ENCODE measurements at regions not wholly inside any gene's neighbourhood (a gene's known extent, or its start where the extent isn't known, plus 50 kb on each side); places are given as distances from the start of the nearest gene placed in this dataset.

DNA sequence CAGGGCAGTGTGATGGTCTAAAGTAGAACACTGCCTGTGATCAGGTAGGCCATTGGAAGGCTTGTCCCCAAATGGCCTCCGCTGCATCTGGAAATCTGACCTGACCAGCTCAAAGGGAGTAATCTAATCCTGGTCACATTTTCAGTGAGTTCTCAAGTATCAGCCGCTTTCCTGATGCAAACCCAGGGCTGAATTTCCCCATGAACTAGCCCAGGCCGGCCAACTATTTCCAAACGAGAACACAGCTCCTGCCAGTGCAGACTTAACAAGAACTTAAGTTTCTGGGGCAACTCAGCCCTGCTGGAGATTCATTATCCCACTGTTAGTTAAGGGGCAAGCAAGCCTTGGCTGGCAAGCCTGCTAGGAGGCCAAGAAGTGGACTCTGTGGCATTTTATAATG, 59.6 kb upstream of the FAM180A start:
- Histone ChIP-seq H3K4me2 (no peak overlapping the region), H3K27me3 (ENCODE audit: insufficient read depth, low read depth) (no peaks in the 10 kb centered on the region), H3K79me2 (ENCODE audit: insufficient read depth, low read depth) (no peaks in the 10 kb centered on the region), H3K4me3 (IDR thresholded peaks at IDR 0.05; ENCODE audit: insufficient read depth, low read depth, low read length) (no peak overlapping the region), H4K20me1 (ENCODE audit: insufficient read depth) (no peaks in the 10 kb centered on the region), H2AFZ (ENCODE audit: low read depth) (no peak overlapping the region), H3K4me1 (ENCODE audit: low read depth, poor library complexity, severe bottlenecking) (peaks cover 33% of the 10 kb centered on the region), H3K9ac (no peak overlapping the region), H3K27ac (no peak overlapping the region), H3K36me3 (ENCODE audit: insufficient read depth) (no peaks in the 10 kb centered on the region)
- TF ChIP-seq, protein P1, sequence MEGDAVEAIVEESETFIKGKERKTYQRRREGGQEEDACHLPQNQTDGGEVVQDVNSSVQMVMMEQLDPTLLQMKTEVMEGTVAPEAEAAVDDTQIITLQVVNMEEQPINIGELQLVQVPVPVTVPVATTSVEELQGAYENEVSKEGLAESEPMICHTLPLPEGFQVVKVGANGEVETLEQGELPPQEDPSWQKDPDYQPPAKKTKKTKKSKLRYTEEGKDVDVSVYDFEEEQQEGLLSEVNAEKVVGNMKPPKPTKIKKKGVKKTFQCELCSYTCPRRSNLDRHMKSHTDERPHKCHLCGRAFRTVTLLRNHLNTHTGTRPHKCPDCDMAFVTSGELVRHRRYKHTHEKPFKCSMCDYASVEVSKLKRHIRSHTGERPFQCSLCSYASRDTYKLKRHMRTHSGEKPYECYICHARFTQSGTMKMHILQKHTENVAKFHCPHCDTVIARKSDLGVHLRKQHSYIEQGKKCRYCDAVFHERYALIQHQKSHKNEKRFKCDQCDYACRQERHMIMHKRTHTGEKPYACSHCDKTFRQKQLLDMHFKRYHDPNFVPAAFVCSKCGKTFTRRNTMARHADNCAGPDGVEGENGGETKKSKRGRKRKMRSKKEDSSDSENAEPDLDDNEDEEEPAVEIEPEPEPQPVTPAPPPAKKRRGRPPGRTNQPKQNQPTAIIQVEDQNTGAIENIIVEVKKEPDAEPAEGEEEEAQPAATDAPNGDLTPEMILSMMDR (conservative IDR thresholded peaks at IDR 0.05; ENCODE audit: low read depth, low read length), result no peak

DNA sequence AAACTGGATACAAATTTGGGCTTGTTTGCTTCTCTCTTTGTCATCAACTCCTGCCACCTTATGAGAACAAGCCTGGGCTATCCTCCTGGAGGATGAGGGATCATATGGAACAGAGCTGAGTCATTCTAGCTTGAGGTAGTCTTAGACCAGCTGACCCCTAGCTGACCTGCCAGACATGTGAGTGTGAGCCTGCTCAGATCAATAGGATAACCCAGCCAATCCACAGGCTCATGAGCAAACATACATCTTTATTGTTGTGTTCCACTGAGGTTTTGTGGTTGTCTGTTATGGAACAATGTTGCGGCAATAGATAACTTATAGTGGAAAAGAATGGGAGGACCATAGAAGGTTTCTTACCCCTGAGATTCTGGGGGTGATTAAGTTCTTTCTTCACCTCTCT, 54.5 kb upstream of the FAM180A start:
- Histone ChIP-seq H3K27me3 (ENCODE audit: insufficient read depth, low read depth) (no peaks in the 10 kb centered on the region), H3K9ac (no peak overlapping the region), H4K20me1 (ENCODE audit: insufficient read depth) (no peaks in the 10 kb centered on the region), H3K36me3 (ENCODE audit: insufficient read depth) (no peaks in the 10 kb centered on the region), H2AFZ (ENCODE audit: low read depth) (no peak overlapping the region), H3K4me2 (no peak overlapping the region), H3K27ac (no peak overlapping the region), H3K79me2 (ENCODE audit: insufficient read depth, low read depth) (no peaks in the 10 kb centered on the region), H3K4me3 (IDR thresholded peaks at IDR 0.05; ENCODE audit: insufficient read depth, low read depth, low read length) (no peak overlapping the region), H3K4me1 (ENCODE audit: low read depth, poor library complexity, severe bottlenecking) (peaks cover 15% of the 10 kb centered on the region)
- TF ChIP-seq, protein P1 (conservative IDR thresholded peaks at IDR 0.05; ENCODE audit: low read depth, low read length), result no peak

DNA sequence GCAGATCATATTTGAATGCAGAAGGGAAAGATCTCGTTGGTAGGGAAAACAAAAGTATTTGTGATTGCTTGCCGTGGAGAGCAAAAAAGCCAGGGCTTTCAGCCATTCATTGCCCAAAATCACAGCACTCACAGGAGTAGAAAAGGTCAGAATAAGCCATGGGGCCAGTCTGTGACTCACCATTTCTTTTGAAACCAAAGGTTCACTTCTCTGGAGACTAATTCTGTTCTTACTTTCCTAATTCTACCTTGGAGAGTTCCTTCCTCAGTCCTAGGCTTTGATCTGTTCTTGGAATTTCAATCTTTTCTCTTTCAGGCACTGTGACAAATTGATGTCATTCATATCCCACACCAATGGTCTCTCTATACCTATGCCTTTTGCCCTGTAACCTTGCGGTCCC, 54.1 kb upstream of the FAM180A start:
- TF ChIP-seq, protein P1 (conservative IDR thresholded peaks at IDR 0.05; ENCODE audit: low read depth, low read length), result no peak
- Histone ChIP-seq H3K4me1 (ENCODE audit: low read depth, poor library complexity, severe bottlenecking) (peaks cover 15% of the 10 kb centered on the region), H3K4me2 (no peak overlapping the region), H3K36me3 (ENCODE audit: insufficient read depth) (no peaks in the 10 kb centered on the region), H3K27me3 (ENCODE audit: insufficient read depth, low read depth) (no peaks in the 10 kb centered on the region), H3K4me3 (IDR thresholded peaks at IDR 0.05; ENCODE audit: insufficient read depth, low read depth, low read length) (no peak overlapping the region), H3K27ac (no peak overlapping the region), H4K20me1 (ENCODE audit: insufficient read depth) (no peaks in the 10 kb centered on the region), H2AFZ (ENCODE audit: low read depth) (no peak overlapping the region), H3K9ac (no peak overlapping the region), H3K79me2 (ENCODE audit: insufficient read depth, low read depth) (no peaks in the 10 kb centered on the region)

DNA sequence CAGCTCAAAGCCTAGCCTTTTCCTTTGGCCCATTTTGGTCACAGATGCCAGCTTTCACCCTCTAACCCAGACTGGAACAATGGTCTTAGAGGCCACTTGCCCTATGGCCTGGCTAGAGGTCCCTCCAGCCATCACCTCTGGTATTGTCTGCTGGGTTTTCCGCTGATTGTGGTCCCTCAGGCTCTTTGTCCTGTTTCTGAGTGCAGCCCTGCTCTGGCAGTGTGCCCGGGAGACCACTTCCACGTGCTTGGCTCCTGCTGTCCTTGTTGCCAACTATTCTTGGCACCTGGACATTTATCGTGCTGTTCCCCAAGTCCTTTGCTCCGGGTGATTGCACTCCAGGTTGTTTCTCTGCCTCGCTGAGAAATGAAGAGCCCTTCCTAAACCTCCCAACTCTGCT, 53.3 kb upstream of the FAM180A start:
- no peak overlapping the region for H3K4me3 ChIP-seq (IDR thresholded peaks at IDR 0.05; ENCODE audit: insufficient read depth, low read depth, low read length)
- H3K79me2 ChIP-seq (ENCODE audit: insufficient read depth, low read depth), result no peaks in the 10 kb centered on the region
- H2AFZ ChIP-seq (ENCODE audit: low read depth), result no peak overlapping the region
- no peak overlapping the region for H3K27ac ChIP-seq
- H3K4me1 ChIP-seq (ENCODE audit: low read depth, poor library complexity, severe bottlenecking), result peaks cover 7% of the 10 kb centered on the region
- TF ChIP-seq, protein P1 (conservative IDR thresholded peaks at IDR 0.05; ENCODE audit: low read depth, low read length), result no peak
- no peak overlapping the region for H3K4me2 ChIP-seq
- no peaks in the 10 kb centered on the region for H3K36me3 ChIP-seq (ENCODE audit: insufficient read depth)
- no peak overlapping the region for H3K9ac ChIP-seq
- no peaks in the 10 kb centered on the region for H3K27me3 ChIP-seq (ENCODE audit: insufficient read depth, low read depth)
- H4K20me1 ChIP-seq (ENCODE audit: insufficient read depth), result no peaks in the 10 kb centered on the region

All from KMS-11 (cell line).